Activated CD8-positive, alpha-beta T cell treated with anti-CD3 and anti-CD28 coated beads, Interleukin-2, amount 10 ng/mL, durations not matched to agents 7 days and 5 days (primary cell): ENCODE measurements at regions not wholly inside any gene's neighbourhood (a gene's known extent, or its start where the extent isn't known, plus 50 kb on each side); places are given as distances from the start of the nearest gene placed in this dataset.

ENCODE experiments used
- ATAC-seq: fragments of 150-1000 bp; cut with Tn5 transposase; one replicate; pipeline ENCODE4 v1.10.0; 2021; ENCODE audit warnings: moderate library complexity
- CTCF ChIA-PET: fragments of 350-600 bp; sonication (Branson Sonifier 250); formaldehyde crosslinking; loops from one replicate; lab custom pipeline; 2021; ENCODE audit warnings: antibody characterized with exemption; lab: Charles Lee
- POLR2A ChIA-PET: fragments of 350-600 bp; sonication (Branson Sonifier 250); formaldehyde crosslinking; loops from one replicate; lab custom pipeline; 2021; ENCODE audit warnings: antibody characterized with exemption; lab: Charles Lee
- DNase-seq: peaks from one replicate; pipeline ENCODE4 v3.0.0-alpha.2; 2020
- H3K27ac Mint-ChIP-seq: one replicate; pipeline ENCODE4 v1.8.0; 2021; ENCODE audit warnings: mild to moderate bottlenecking, mixed read lengths
- H3K27me3 Mint-ChIP-seq: one replicate; pipeline ENCODE4 v1.8.0; 2021; ENCODE audit warnings: low read depth, mixed read lengths
- H3K36me3 Mint-ChIP-seq: one replicate; pipeline ENCODE4 v1.8.0; 2021; ENCODE audit warnings: low read depth, mixed read lengths
- H3K4me1 Mint-ChIP-seq: one replicate; pipeline ENCODE4 v1.8.0; 2021; ENCODE audit warnings: low read depth, mixed read lengths
- H3K4me3 Mint-ChIP-seq: one replicate; pipeline ENCODE4 v1.8.0; 2021; ENCODE audit warnings: mild to moderate bottlenecking, mixed read lengths
- H3K9me3 Mint-ChIP-seq: one replicate; pipeline ENCODE4 v1.8.0; 2022; ENCODE audit warnings: mixed read lengths; ENCODE audit not compliant: insufficient read depth

GRCh38 chr10:131792011-131792651 is 108.7 kb upstream of the PPP2R2D start:
- CTCF ChIA-PET = no interaction called here
- ATAC-seq (no peak), DNase-seq (no peak)
- H3K9me3 Mint-ChIP-seq = no peaks in the 10 kb centered on the region
- H3K36me3 Mint-ChIP-seq = no peaks in the 10 kb centered on the region
- no peaks in the 10 kb centered on the region for H3K27me3 Mint-ChIP-seq
- POLR2A ChIA-PET = no interaction called here
- H3K27ac Mint-ChIP-seq = no peak overlapping the region
- no peak overlapping the region for H3K4me3 Mint-ChIP-seq
- H3K4me1 Mint-ChIP-seq = no peaks in the 10 kb centered on the region

- ChIA-PET CTCF (no interaction called here), POLR2A (no interaction called here)
- DNase-seq (no peak), ATAC-seq (no peak)
- H3K4me3 Mint-ChIP-seq = no peak overlapping the region
- H3K9me3 Mint-ChIP-seq = no peaks in the 10 kb centered on the region
- H3K27ac Mint-ChIP-seq = no peak overlapping the region
- H3K27me3 Mint-ChIP-seq = no peaks in the 10 kb centered on the region
- H3K4me1 Mint-ChIP-seq = no peaks in the 10 kb centered on the region
- no peaks in the 10 kb centered on the region for H3K36me3 Mint-ChIP-seq
Measured at GRCh38 chr10:131792809-131793208, 108.0 kb upstream of the PPP2R2D start.

GRCh38 chr10:131795761-131796160 is 105.0 kb upstream of the PPP2R2D start:
- DNase-seq (no peak), ATAC-seq (no peak)
- no peaks in the 10 kb centered on the region for H3K4me1 Mint-ChIP-seq
- peaks cover 3% of the 10 kb centered on the region for H3K27me3 Mint-ChIP-seq
- no peaks in the 10 kb centered on the region for H3K9me3 Mint-ChIP-seq
- POLR2A ChIA-PET = no interaction called here
- H3K4me3 Mint-ChIP-seq = no peak overlapping the region
- CTCF ChIA-PET = no interaction called here
- H3K36me3 Mint-ChIP-seq = no peaks in the 10 kb centered on the region
- H3K27ac Mint-ChIP-seq = no peak overlapping the region

- Mint-ChIP-seq H3K36me3 (no peaks in the 10 kb centered on the region), H3K9me3 (no peaks in the 10 kb centered on the region), H3K4me3 (no peak overlapping the region), H3K27ac (no peak overlapping the region), H3K4me1 (no peaks in the 10 kb centered on the region), H3K27me3 (peaks cover 3% of the 10 kb centered on the region)
- no peak for ATAC-seq
- ChIA-PET CTCF (no interaction called here), POLR2A (no interaction called here)
- DNase-seq = no peak
Measured at GRCh38 chr10:131797626-131798025, 103.2 kb upstream of the PPP2R2D start.

- no peaks in the 10 kb centered on the region for H3K4me1 Mint-ChIP-seq
Measured at GRCh38 chr10:131799429-131799828, 101.4 kb upstream of the PPP2R2D start.

GRCh38 chr10:131802156-131802915 is 98.5 kb upstream of the PPP2R2D start:
- ChIA-PET CTCF (no interaction called here), POLR2A (no interaction called here)
- H3K4me1 Mint-ChIP-seq = no peaks in the 10 kb centered on the region

More at GRCh38 chr10:131799429-131799828, 101.4 kb upstream of the PPP2R2D start:
- Mint-ChIP-seq H3K9me3 (no peaks in the 10 kb centered on the region), H3K4me3 (no peak overlapping the region), H3K27ac (no peak overlapping the region), H3K36me3 (no peaks in the 10 kb centered on the region), H3K27me3 (peaks cover 3% of the 10 kb centered on the region)
- no peak for ATAC-seq
- POLR2A ChIA-PET = no interaction called here
- no peak for DNase-seq
- CTCF ChIA-PET = no interaction called here

GRCh38 chr10:131802996-131803395 is 97.8 kb upstream of the PPP2R2D start:
- H3K4me3 Mint-ChIP-seq = no peak overlapping the region
- H3K9me3 Mint-ChIP-seq = no peaks in the 10 kb centered on the region
- H3K27me3 Mint-ChIP-seq = peaks cover 3% of the 10 kb centered on the region
- ATAC-seq (no peak), DNase-seq (no peak)
- no peaks in the 10 kb centered on the region for H3K36me3 Mint-ChIP-seq
- ChIA-PET POLR2A (no interaction called here), CTCF (no interaction called here)
- no peak overlapping the region for H3K27ac Mint-ChIP-seq
- no peaks in the 10 kb centered on the region for H3K4me1 Mint-ChIP-seq

More at GRCh38 chr10:131802156-131802915, 98.5 kb upstream of the PPP2R2D start:
- Mint-ChIP-seq H3K4me3 (no peak overlapping the region), H3K9me3 (no peaks in the 10 kb centered on the region), H3K36me3 (no peaks in the 10 kb centered on the region), H3K27ac (no peak overlapping the region), H3K27me3 (peaks cover 3% of the 10 kb centered on the region)
- DNase-seq (no peak), ATAC-seq (no peak)

- Mint-ChIP-seq H3K27ac (no peak overlapping the region), H3K36me3 (no peaks in the 10 kb centered on the region), H3K9me3 (no peaks in the 10 kb centered on the region), H3K4me3 (no peak overlapping the region), H3K4me1 (no peaks in the 10 kb centered on the region), H3K27me3 (peaks cover 3% of the 10 kb centered on the region)
- CTCF ChIA-PET = no interaction called here
- ATAC-seq = no peak
- DNase-seq = no peak
- POLR2A ChIA-PET = no interaction called here
Measured at GRCh38 chr10:131803860-131804425, 96.9 kb upstream of the PPP2R2D start.

GRCh38 chr10:131804551-131805295 is 96.1 kb upstream of the PPP2R2D start:
- Mint-ChIP-seq H3K27ac (no peak overlapping the region), H3K9me3 (no peaks in the 10 kb centered on the region), H3K4me3 (no peak overlapping the region), H3K4me1 (no peaks in the 10 kb centered on the region), H3K27me3 (peaks cover 3% of the 10 kb centered on the region), H3K36me3 (no peaks in the 10 kb centered on the region)
- CTCF ChIA-PET = no interaction called here
- DNase-seq (no peak), ATAC-seq (no peak)
- POLR2A ChIA-PET = no interaction called here

GRCh38 chr10:131805696-131806095 is 95.1 kb upstream of the PPP2R2D start:
- ChIA-PET POLR2A (no interaction called here), CTCF (no interaction called here)
- Mint-ChIP-seq H3K9me3 (no peaks in the 10 kb centered on the region), H3K4me1 (no peaks in the 10 kb centered on the region), H3K36me3 (no peaks in the 10 kb centered on the region), H3K27ac (no peak overlapping the region), H3K4me3 (no peak overlapping the region), H3K27me3 (no peaks in the 10 kb centered on the region)
- no peak for DNase-seq
- ATAC-seq = no peak

GRCh38 chr10:131806146-131806545 is 94.7 kb upstream of the PPP2R2D start:
- no peak overlapping the region for H3K4me3 Mint-ChIP-seq
- no peaks in the 10 kb centered on the region for H3K27me3 Mint-ChIP-seq
- no peak for ATAC-seq
- POLR2A ChIA-PET = no interaction called here
- no peaks in the 10 kb centered on the region for H3K36me3 Mint-ChIP-seq
- H3K9me3 Mint-ChIP-seq = no peaks in the 10 kb centered on the region
- no peak for DNase-seq
- CTCF ChIA-PET = no interaction called here
- H3K27ac Mint-ChIP-seq = no peak overlapping the region
- no peaks in the 10 kb centered on the region for H3K4me1 Mint-ChIP-seq
